A673 (cell line): ENCODE measurements at regions not wholly inside any gene's neighbourhood (a gene's known extent, or its start where the extent isn't known, plus 50 kb on each side); places are given as distances from the start of the nearest gene placed in this dataset.

Experiments used
- EZH2 ChIP-seq: fragments of 200-600 bp; sonication (generic); IDR thresholded peaks from 2 replicates; pipeline ENCODE4 v1.6.1; 2017; ENCODE audit warnings: borderline replicate concordance, low read depth, mild to moderate bottlenecking, mixed read lengths, antibody characterized with exemption, low read length; ENCODE audit not compliant: poor library complexity, severe bottlenecking
- TF ChIP-seq, protein P1 (sequence below): fragments of 300-800, 200-600 bp; sonication (generic); conservative IDR thresholded peaks from 2 replicates; pipeline ENCODE4 v1.5.1; 2017; ENCODE audit warnings: low read depth, mild to moderate bottlenecking, antibody characterized with exemption, low read length, moderate library complexity, mixed read lengths

DNA sequence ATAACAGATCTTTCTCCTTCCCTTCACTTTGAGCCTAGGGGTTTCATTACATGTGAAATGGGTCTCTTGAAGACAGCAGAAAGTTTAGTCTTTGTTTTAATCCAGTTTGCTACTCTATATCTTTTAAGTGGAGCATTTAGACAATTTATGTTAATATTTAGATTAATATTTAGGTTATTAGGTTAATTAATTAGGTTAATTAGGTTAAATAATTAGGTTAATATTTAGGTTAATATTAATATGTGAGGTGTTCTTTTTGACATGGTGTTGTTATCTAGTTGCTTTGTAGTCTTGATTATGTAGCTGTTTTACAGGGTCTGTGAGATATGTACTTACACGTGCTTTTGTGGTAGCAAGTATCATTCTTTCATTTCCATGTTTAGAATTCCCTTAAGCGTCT is 312.9 kb downstream of the NEK10 start:
- TF ChIP-seq, protein P1, sequence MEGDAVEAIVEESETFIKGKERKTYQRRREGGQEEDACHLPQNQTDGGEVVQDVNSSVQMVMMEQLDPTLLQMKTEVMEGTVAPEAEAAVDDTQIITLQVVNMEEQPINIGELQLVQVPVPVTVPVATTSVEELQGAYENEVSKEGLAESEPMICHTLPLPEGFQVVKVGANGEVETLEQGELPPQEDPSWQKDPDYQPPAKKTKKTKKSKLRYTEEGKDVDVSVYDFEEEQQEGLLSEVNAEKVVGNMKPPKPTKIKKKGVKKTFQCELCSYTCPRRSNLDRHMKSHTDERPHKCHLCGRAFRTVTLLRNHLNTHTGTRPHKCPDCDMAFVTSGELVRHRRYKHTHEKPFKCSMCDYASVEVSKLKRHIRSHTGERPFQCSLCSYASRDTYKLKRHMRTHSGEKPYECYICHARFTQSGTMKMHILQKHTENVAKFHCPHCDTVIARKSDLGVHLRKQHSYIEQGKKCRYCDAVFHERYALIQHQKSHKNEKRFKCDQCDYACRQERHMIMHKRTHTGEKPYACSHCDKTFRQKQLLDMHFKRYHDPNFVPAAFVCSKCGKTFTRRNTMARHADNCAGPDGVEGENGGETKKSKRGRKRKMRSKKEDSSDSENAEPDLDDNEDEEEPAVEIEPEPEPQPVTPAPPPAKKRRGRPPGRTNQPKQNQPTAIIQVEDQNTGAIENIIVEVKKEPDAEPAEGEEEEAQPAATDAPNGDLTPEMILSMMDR, result no peak
- TF ChIP-seq EZH2, result no peak
